HEK293 (cell line): ENCODE measurements at regions not wholly inside any gene's neighbourhood (a gene's known extent, or its start where the extent isn't known, plus 50 kb on each side); places are given as distances from the start of the nearest gene placed in this dataset.

Source experiments
- CTCF ChIA-PET: fragments of 350-600 bp; formaldehyde crosslinking; extraction: SDS; loops from one replicate; lab custom pipeline; 2021; ENCODE audit warnings: antibody characterized with exemption; lab: Yijun Ruan, JAX
- POLR2A ChIA-PET: fragments of 300-600 bp; formaldehyde crosslinking; extraction: SDS; loops from one replicate; lab custom pipeline; 2020; ENCODE audit warnings: antibody characterized with exemption, inconsistent platforms; lab: Yijun Ruan, JAX
- H3K27ac ChIP-seq: fragments of 200-500 bp; sonication (Bioruptor generic); 2 replicates; pipeline ENCODE4 v1.5.1; 2014; ENCODE audit warnings: low read depth, low read length, control low read depth, inconsistent platforms; ENCODE audit errors: extremely low read depth
- H3K36me3 ChIP-seq, 2 experiments: fragments of 200-500 bp in 1 of 2; sonication (Bioruptor generic) in 1 of 2; 1 replicate in 1 of 2; 2 replicates in 1 of 2; pipeline ENCODE4 v1.5.1; 2014 to 2017; ENCODE audit warnings: inconsistent platforms in 2 of 2, low read length in 2 of 2; ENCODE audit not compliant: control insufficient read depth in 2 of 2, insufficient read depth in 1 of 2
- H3K4me1 ChIP-seq: fragments of 200-500 bp; sonication (Bioruptor generic); 2 replicates; pipeline ENCODE4 v1.5.1; 2014; ENCODE audit warnings: mild to moderate bottlenecking, low read length, inconsistent platforms; ENCODE audit not compliant: control insufficient read depth, insufficient read depth
- H3K4me3 ChIP-seq: 2 replicates; pipeline ENCODE4 v1.5.1; 2011; ENCODE audit warnings: low read depth, mild to moderate bottlenecking, control low read depth, low read length, moderate library complexity
- H3K9me3 ChIP-seq: fragments of 200-500 bp; sonication (Bioruptor generic); 2 replicates; pipeline ENCODE4 v1.5.1; 2014; ENCODE audit warnings: low read depth, low read length, inconsistent platforms; ENCODE audit not compliant: control insufficient read depth, insufficient read depth
- GFI1B ChIP-seq: fragments of 450-650 bp; formaldehyde crosslinking; IDR thresholded peaks from 2 replicates; pipeline ENCODE4 v1.5.1; 2016; ENCODE audit warnings: missing biosample characterization, missing genetic modification characterization
- IKZF3 ChIP-seq: fragments of 450-650 bp; IDR thresholded peaks from 2 replicates; pipeline ENCODE4 v1.5.0; 2018; ENCODE audit warnings: missing biosample characterization, mild to moderate bottlenecking, missing genetic modification characterization, moderate library complexity
- MZF1 ChIP-seq: fragments of 450-650 bp; formaldehyde crosslinking; IDR thresholded peaks from 2 replicates; pipeline ENCODE4 v1.5.1; 2017; ENCODE audit warnings: missing biosample characterization, missing genetic modification characterization, borderline replicate concordance
- REST ChIP-seq: fragments of 450-650 bp; formaldehyde crosslinking; IDR thresholded peaks from 2 replicates; pipeline ENCODE4 v1.5.1; 2016; ENCODE audit warnings: missing biosample characterization, missing genetic modification characterization
- SCRT1 ChIP-seq: fragments of 450-650 bp; formaldehyde crosslinking; IDR thresholded peaks from 2 replicates; pipeline ENCODE4 v1.5.1; 2016; ENCODE audit warnings: missing biosample characterization, missing genetic modification characterization, borderline replicate concordance
- TCF7L2 ChIP-seq: IDR thresholded peaks from 2 replicates; pipeline ENCODE4 v1.6.1; 2011; ENCODE audit warnings: low read depth, mild to moderate bottlenecking, inconsistent platforms, low read length, moderate library complexity, borderline replicate concordance
- ZBTB10 ChIP-seq: fragments of 450-650 bp; formaldehyde crosslinking; IDR thresholded peaks from 2 replicates; pipeline ENCODE4 v1.5.1; 2016; ENCODE audit warnings: missing biosample characterization, missing genetic modification characterization
- ZFHX2 ChIP-seq: fragments of 450-650 bp; formaldehyde crosslinking; conservative IDR thresholded peaks from 2 replicates; pipeline ENCODE4 v1.5.1; 2016; ENCODE audit warnings: missing biosample characterization, missing genetic modification characterization
- ZNF184 ChIP-seq: fragments of 450-650 bp; IDR thresholded peaks from 2 replicates; pipeline ENCODE4 v1.5.1; 2018; ENCODE audit warnings: missing biosample characterization, mild to moderate bottlenecking, missing genetic modification characterization
- ZNF302 ChIP-seq: fragments of 450-650 bp; formaldehyde crosslinking; IDR thresholded peaks from 2 replicates; pipeline ENCODE4 v1.5.1; 2016; ENCODE audit warnings: missing biosample characterization, missing genetic modification characterization, low read depth
- ZNF366 ChIP-seq: fragments of 450-650 bp; formaldehyde crosslinking; conservative IDR thresholded peaks from 2 replicates; pipeline ENCODE4 v1.5.1; 2016; ENCODE audit warnings: missing biosample characterization, missing genetic modification characterization
- ZNF501 ChIP-seq: fragments of 450-650 bp; formaldehyde crosslinking; IDR thresholded peaks from 2 replicates; pipeline ENCODE4 v1.5.1; 2016; ENCODE audit warnings: missing biosample characterization, missing genetic modification characterization
- ZNF513 ChIP-seq: fragments of 450-650 bp; IDR thresholded peaks from 2 replicates; pipeline ENCODE4 v1.5.1; 2018; ENCODE audit warnings: missing biosample characterization, missing genetic modification characterization
- ZNF621 ChIP-seq: fragments of 450-650 bp; formaldehyde crosslinking; IDR thresholded peaks from 2 replicates; pipeline ENCODE4 v1.5.1; 2017; ENCODE audit warnings: missing biosample characterization, missing genetic modification characterization
- ZNF629 ChIP-seq: fragments of 450-650 bp; formaldehyde crosslinking; IDR thresholded peaks from 2 replicates; pipeline ENCODE4 v1.5.1; 2017; ENCODE audit warnings: missing biosample characterization, missing genetic modification characterization
- ZNF670 ChIP-seq: fragments of 450-650 bp; formaldehyde crosslinking; IDR thresholded peaks from 2 replicates; pipeline ENCODE4 v1.5.1; 2016; ENCODE audit warnings: missing biosample characterization, missing genetic modification characterization, low read depth
- ZNF692 ChIP-seq: fragments of 450-650 bp; formaldehyde crosslinking; IDR thresholded peaks from 2 replicates; pipeline ENCODE4 v1.5.1; 2016; ENCODE audit warnings: missing biosample characterization, missing genetic modification characterization
- ZNF76 ChIP-seq: fragments of 450-650 bp; formaldehyde crosslinking; IDR thresholded peaks from 2 replicates; pipeline ENCODE4; 2016; ENCODE audit warnings: low read depth, missing biosample characterization, missing genetic modification characterization, borderline replicate concordance
- ZNF785 ChIP-seq: fragments of 450-650 bp; formaldehyde crosslinking; IDR thresholded peaks from 2 replicates; pipeline ENCODE4 v1.5.1; 2016; ENCODE audit warnings: missing biosample characterization, missing genetic modification characterization
- ZNF791 ChIP-seq: fragments of 450-650 bp; formaldehyde crosslinking; IDR thresholded peaks from 2 replicates; pipeline ENCODE4 v1.5.1; 2016; ENCODE audit warnings: missing biosample characterization, missing genetic modification characterization

- ChIA-PET POLR2A (no interaction called here), CTCF (no interaction called here)
- Histone ChIP-seq H3K4me1 (no peaks in the 10 kb centered on the region), H3K4me3 (no peak overlapping the region), H3K27ac (no peak overlapping the region), H3K9me3 (no peaks in the 10 kb centered on the region), H3K36me3 (no peaks in the 10 kb centered on the region)
- TF ChIP-seq ZBTB10 (tag by site-specific recombination) (no peak), ZNF621 (tag by site-specific recombination) (no peak), ZNF76 (no peak), TCF7L2 (no peak), ZNF791 (tag by site-specific recombination) (no peak), ZNF501 (tag by site-specific recombination) (no peak), ZNF513 (tag by site-specific recombination) (no peak), GFI1B (tag by site-specific recombination) (no peak), ZNF785 (no peak), ZNF670 (tag by site-specific recombination) (no peak), REST (tag by site-specific recombination) (no peak), ZNF366 (no peak), ZNF184 (tag by site-specific recombination) (no peak), IKZF3 (tag by site-specific recombination) (no peak), ZNF302 (tag by site-specific recombination) (no peak), SCRT1 (tag by site-specific recombination) (no peak), ZNF629 (tag by site-specific recombination) (no peak), MZF1 (tag by site-specific recombination) (no peak)
These were observed 621.5 kb upstream of the TBL1XR1 start for GRCh38 chr3:177818712-177819240.

- POLR2A ChIA-PET = no interaction called here
- CTCF ChIA-PET = no interaction called here
- no peak overlapping the region for H3K27ac ChIP-seq
These were observed 623.5 kb upstream of the TBL1XR1 start for GRCh38 chr3:177820683-177821316.

More at GRCh38 chr3:177820683-177821316, 623.5 kb upstream of the TBL1XR1 start:
- Histone ChIP-seq H3K4me3 (no peak overlapping the region), H3K36me3 (no peaks in the 10 kb centered on the region), H3K4me1 (no peaks in the 10 kb centered on the region), H3K9me3 (no peaks in the 10 kb centered on the region)
- no peak for TF ChIP-seq ZNF692 (tag by site-specific recombination)
- TF ChIP-seq ZFHX2 (tag by site-specific recombination) = no peak
- TF ChIP-seq ZNF629 (tag by site-specific recombination) = no peak
